SK-N-SH treated with all-trans-retinoic acid at 6 μM for 48 hours (cell line): ENCODE measurements at regions not wholly inside any gene's neighbourhood (a gene's known extent, or its start where the extent isn't known, plus 50 kb on each side); places are given as distances from the start of the nearest gene placed in this dataset.

Experiments used
- ATAC-seq: fragments of 200-7000 bp; cut with Tn5 transposase; 3 replicates; pipeline ENCODE4 v1.9.1; 2020; ENCODE audit warnings: mild to moderate bottlenecking, moderate library complexity
- ARNTL ChIP-seq: fragments of 450-650 bp; formaldehyde crosslinking; IDR thresholded peaks from 2 replicates; pipeline ENCODE4 v1.5.0; 2020; ENCODE audit warnings: low read depth, mild to moderate bottlenecking, moderate library complexity, borderline replicate concordance
- BACH2 ChIP-seq: fragments of 250-450 bp; sonication (Bioruptor Pico); IDR thresholded peaks from 2 replicates; pipeline ENCODE4 v1.9.0; 2021; ENCODE audit warnings: mild to moderate bottlenecking, borderline replicate concordance
- CREB5 ChIP-seq: fragments of 250-450 bp; sonication (Bioruptor Pico); IDR thresholded peaks from 2 replicates; pipeline ENCODE4 v1.5.1; 2020; ENCODE audit warnings: low read depth, mild to moderate bottlenecking, moderate library complexity
- CSDC2 ChIP-seq: fragments of 250-450 bp; sonication (Bioruptor Pico); IDR thresholded peaks from 2 replicates; pipeline ENCODE4 v1.5.0; 2020; ENCODE audit warnings: mild to moderate bottlenecking, moderate library complexity
- CSRNP3 ChIP-seq: fragments of 250-450 bp; sonication (Bioruptor Pico); IDR thresholded peaks from 2 replicates; pipeline ENCODE4 v1.5.1; 2021; ENCODE audit warnings: mild to moderate bottlenecking, moderate library complexity
- ESRRG ChIP-seq: fragments of 250-450 bp; sonication (Bioruptor Pico); IDR thresholded peaks from 2 replicates; pipeline ENCODE4 v1.6.1; 2021; ENCODE audit warnings: mild to moderate bottlenecking
- GLIS3 ChIP-seq: fragments of 250-450 bp; sonication (Bioruptor Pico); IDR thresholded peaks from 2 replicates; pipeline ENCODE4 v1.5.0; 2020; ENCODE audit warnings: mild to moderate bottlenecking, moderate library complexity
- ISL1 ChIP-seq: fragments of 250-450 bp; sonication (Bioruptor Pico); IDR thresholded peaks from 2 replicates; pipeline ENCODE4 v2.1.2; 2022; ENCODE audit warnings: mild to moderate bottlenecking, moderate library complexity
- OSR1 ChIP-seq: fragments of 250-450 bp; sonication (Bioruptor Pico); IDR thresholded peaks from 2 replicates; pipeline ENCODE4 v1.8.0; 2022; ENCODE audit warnings: moderate library complexity, mild to moderate bottlenecking, inconsistent platforms
- POU6F1 ChIP-seq: fragments of 250-450 bp; sonication (Bioruptor Pico); IDR thresholded peaks from 2 replicates; pipeline ENCODE4 v1.8.0; 2021; ENCODE audit warnings: low read depth, mild to moderate bottlenecking, moderate library complexity, borderline replicate concordance
- PPARA ChIP-seq: fragments of 250-450 bp; sonication (Bioruptor Pico); IDR thresholded peaks from 2 replicates; pipeline ENCODE4 v1.5.0; 2020; ENCODE audit warnings: mild to moderate bottlenecking, borderline replicate concordance
- RARB ChIP-seq: fragments of 250-450 bp; sonication (Bioruptor Pico); IDR thresholded peaks from 2 replicates; pipeline ENCODE4 v1.8.0; 2021; ENCODE audit warnings: mild to moderate bottlenecking, moderate library complexity
- TCF4 ChIP-seq: fragments of 250-450 bp; sonication (Bioruptor Pico); IDR thresholded peaks from 2 replicates; pipeline ENCODE4 v1.8.0; 2021; ENCODE audit warnings: mild to moderate bottlenecking, moderate library complexity, borderline replicate concordance
- TOX ChIP-seq: fragments of 250-450 bp; sonication (Bioruptor Pico); IDR thresholded peaks from 2 replicates; pipeline ENCODE4 v1.8.0; 2021; ENCODE audit warnings: mild to moderate bottlenecking, moderate library complexity, borderline replicate concordance
- ZC3H10 ChIP-seq: fragments of 250-450 bp; sonication (Bioruptor Pico); IDR thresholded peaks from 2 replicates; pipeline ENCODE4 v1.5.1; 2021; ENCODE audit warnings: mild to moderate bottlenecking, moderate library complexity
- ZFP3 ChIP-seq: fragments of 250-450 bp; sonication (Bioruptor Pico); IDR thresholded peaks from 2 replicates; pipeline ENCODE4 v1.5.0; 2020; ENCODE audit warnings: mild to moderate bottlenecking, moderate library complexity
- ZFP30 ChIP-seq: fragments of 450-650 bp; formaldehyde crosslinking; IDR thresholded peaks from 2 replicates; pipeline ENCODE4 v1.5.0; 2022; ENCODE audit warnings: mild to moderate bottlenecking, moderate library complexity
- ZNF565 ChIP-seq: fragments of 450-650 bp; formaldehyde crosslinking; conservative IDR thresholded peaks from 2 replicates; pipeline ENCODE4 v1.5.0; 2020; ENCODE audit warnings: low read depth, mild to moderate bottlenecking, moderate library complexity
- ZNF8 ChIP-seq: fragments of 450-650 bp; formaldehyde crosslinking; IDR thresholded peaks from 2 replicates; pipeline ENCODE4 v1.5.0; 2020; ENCODE audit warnings: mild to moderate bottlenecking, moderate library complexity
- TF ChIP-seq, protein P1 (sequence below): fragments of 250-450 bp; sonication (Bioruptor Pico); IDR thresholded peaks from 2 replicates; pipeline ENCODE4 v1.5.0; 2020; ENCODE audit warnings: mild to moderate bottlenecking, moderate library complexity
- TF ChIP-seq, protein P2 (sequence below): fragments of 250-450 bp; sonication (Bioruptor Pico); IDR thresholded peaks from 2 replicates; pipeline ENCODE4 v1.8.0; 2020; ENCODE audit warnings: mild to moderate bottlenecking, moderate library complexity, borderline replicate concordance

DNA sequence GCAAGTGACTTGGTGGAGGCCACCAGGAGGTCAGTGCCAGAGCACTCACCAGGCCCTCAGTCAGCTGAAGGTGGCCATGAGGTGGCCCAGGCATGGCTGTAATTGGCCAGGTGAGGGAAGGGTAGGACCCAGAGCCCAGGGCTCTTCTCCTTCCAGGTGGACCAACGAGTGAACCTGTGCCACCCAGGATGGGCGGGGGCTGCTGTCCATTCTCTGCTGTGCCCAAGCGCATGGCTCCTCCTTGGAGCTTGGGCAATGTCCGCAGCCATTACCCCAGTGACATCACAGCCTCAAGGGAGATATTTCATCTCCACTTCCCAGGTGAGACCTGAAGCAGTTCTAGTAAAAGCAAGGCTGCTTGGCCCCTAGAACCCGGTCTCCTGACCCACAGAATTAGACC lies 303.0 kb upstream of the FOXF1 start:
- ATAC-seq: no peak
- TF ChIP-seq CREB5 (no peak), POU6F1 (CRISPR knock-in tag) (no peak), TCF4 (CRISPR knock-in tag) (no peak), ZNF8 (CRISPR knock-in tag) (no peak), RARB (CRISPR knock-in tag) (no peak), ISL1 (CRISPR knock-in tag) (no peak), ZC3H10 (CRISPR knock-in tag) (no peak), TOX (CRISPR knock-in tag) (no peak), ARNTL (CRISPR knock-in tag) (no peak)

DNA sequence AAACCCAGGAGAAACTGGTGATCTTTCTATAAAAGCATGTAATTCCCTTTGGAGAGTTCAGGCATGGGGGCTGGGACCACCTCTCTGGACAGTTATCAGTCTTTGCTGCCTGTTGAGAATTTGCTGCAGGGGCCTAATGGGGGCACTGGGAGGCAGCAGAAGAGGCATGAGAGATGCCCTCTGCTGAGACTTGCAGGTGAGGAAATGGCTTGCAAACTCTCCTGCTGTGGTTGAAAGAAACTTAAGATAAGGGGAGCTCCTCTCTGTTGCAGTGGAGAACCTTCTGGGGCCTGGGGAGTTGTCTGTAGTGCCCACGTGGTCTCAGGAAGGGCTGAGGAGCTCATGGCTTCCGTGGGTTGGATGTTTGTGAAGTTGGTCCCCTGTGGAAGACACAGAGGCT lies 301.1 kb upstream of the FOXF1 start:
- ATAC-seq: no peak
- TF ChIP-seq ISL1 (CRISPR knock-in tag) (no peak), GLIS3 (CRISPR knock-in tag) (no peak)
- TF ChIP-seq, protein P1, sequence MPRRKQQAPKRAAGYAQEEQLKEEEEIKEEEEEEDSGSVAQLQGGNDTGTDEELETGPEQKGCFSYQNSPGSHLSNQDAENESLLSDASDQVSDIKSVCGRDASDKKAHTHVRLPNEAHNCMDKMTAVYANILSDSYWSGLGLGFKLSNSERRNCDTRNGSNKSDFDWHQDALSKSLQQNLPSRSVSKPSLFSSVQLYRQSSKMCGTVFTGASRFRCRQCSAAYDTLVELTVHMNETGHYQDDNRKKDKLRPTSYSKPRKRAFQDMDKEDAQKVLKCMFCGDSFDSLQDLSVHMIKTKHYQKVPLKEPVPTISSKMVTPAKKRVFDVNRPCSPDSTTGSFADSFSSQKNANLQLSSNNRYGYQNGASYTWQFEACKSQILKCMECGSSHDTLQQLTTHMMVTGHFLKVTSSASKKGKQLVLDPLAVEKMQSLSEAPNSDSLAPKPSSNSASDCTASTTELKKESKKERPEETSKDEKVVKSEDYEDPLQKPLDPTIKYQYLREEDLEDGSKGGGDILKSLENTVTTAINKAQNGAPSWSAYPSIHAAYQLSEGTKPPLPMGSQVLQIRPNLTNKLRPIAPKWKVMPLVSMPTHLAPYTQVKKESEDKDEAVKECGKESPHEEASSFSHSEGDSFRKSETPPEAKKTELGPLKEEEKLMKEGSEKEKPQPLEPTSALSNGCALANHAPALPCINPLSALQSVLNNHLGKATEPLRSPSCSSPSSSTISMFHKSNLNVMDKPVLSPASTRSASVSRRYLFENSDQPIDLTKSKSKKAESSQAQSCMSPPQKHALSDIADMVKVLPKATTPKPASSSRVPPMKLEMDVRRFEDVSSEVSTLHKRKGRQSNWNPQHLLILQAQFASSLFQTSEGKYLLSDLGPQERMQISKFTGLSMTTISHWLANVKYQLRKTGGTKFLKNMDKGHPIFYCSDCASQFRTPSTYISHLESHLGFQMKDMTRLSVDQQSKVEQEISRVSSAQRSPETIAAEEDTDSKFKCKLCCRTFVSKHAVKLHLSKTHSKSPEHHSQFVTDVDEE (CRISPR knock-in tag): no peak

DNA sequence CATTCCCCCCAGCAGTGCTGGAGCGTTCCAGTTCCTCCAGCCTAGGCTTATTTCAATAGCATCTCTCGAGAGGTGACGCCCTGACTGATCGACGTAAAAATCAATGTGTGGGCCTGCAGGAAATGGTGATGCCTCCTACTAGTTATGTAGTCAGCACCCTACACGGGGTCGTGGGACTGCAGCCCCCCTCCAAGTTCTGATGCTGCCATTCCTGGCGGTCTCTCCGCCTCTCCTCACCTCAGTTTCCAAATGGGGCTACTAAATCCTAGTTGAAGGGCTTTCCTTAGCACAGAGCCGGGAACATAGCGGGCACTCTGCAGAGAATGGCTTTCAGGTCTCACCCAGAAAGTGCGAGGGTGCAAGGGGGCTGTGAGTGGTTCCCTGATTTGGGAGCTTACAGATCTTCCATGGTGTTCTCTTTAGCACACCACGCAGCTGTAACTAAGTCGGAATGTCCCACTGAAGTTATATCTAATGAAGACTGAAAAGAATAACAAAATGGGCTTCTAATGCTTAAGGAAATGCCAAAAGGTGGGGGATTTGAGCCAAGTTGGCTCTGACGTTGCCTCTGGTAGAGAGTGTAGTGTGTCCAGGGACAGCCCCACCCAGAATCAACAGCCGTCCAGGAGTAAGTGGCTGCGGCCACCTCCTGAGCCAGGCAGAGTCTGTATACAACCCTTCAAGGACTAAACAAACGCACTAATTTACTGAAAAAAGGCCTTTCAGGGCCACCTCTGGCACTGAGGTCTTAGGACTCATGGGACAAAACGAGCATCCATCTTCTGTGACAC lies 299.7 kb upstream of the FOXF1 start:
- TF ChIP-seq ZNF8 (CRISPR knock-in tag) (no peak), ZFP3 (no peak), CSDC2 (no peak)
- TF ChIP-seq, protein P2, sequence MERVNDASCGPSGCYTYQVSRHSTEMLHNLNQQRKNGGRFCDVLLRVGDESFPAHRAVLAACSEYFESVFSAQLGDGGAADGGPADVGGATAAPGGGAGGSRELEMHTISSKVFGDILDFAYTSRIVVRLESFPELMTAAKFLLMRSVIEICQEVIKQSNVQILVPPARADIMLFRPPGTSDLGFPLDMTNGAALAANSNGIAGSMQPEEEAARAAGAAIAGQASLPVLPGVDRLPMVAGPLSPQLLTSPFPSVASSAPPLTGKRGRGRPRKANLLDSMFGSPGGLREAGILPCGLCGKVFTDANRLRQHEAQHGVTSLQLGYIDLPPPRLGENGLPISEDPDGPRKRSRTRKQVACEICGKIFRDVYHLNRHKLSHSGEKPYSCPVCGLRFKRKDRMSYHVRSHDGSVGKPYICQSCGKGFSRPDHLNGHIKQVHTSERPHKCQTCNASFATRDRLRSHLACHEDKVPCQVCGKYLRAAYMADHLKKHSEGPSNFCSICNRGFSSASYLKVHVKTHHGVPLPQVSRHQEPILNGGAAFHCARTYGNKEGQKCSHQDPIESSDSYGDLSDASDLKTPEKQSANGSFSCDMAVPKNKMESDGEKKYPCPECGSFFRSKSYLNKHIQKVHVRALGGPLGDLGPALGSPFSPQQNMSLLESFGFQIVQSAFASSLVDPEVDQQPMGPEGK (CRISPR knock-in tag): no peak

GRCh38 chr16:86211265-86211664 lies 299.1 kb upstream of the FOXF1 start:
- no peak for ATAC-seq

More for the DNA sequence above, 299.7 kb upstream of the FOXF1 start:
- no peak for ATAC-seq

More at GRCh38 chr16:86211265-86211664, 299.1 kb upstream of the FOXF1 start:
- TF ChIP-seq BACH2 (no peak), GLIS3 (CRISPR knock-in tag) (no peak), ZC3H10 (CRISPR knock-in tag) (no peak), RARB (CRISPR knock-in tag) (no peak), ZFP30 (no peak), CSRNP3 (CRISPR knock-in tag) (no peak), CSDC2 (no peak), TOX (CRISPR knock-in tag) (no peak), ZNF8 (CRISPR knock-in tag) (no peak), ZNF565 (CRISPR knock-in tag) (no peak), OSR1 (no peak), ESRRG (no peak), PPARA (CRISPR knock-in tag) (no peak)
- TF ChIP-seq, protein P2 (CRISPR knock-in tag): no peak
